ENCODE measurements at regions not wholly inside any gene's neighbourhood (a gene's known extent, or its start where the extent isn't known, plus 50 kb on each side); places are given as distances from the start of the nearest gene placed in this dataset.

GRCh38 chr17:65403626-65404025 lies 157.8 kb downstream of the AXIN2 start:
- no peak for DNase-seq

DNA sequence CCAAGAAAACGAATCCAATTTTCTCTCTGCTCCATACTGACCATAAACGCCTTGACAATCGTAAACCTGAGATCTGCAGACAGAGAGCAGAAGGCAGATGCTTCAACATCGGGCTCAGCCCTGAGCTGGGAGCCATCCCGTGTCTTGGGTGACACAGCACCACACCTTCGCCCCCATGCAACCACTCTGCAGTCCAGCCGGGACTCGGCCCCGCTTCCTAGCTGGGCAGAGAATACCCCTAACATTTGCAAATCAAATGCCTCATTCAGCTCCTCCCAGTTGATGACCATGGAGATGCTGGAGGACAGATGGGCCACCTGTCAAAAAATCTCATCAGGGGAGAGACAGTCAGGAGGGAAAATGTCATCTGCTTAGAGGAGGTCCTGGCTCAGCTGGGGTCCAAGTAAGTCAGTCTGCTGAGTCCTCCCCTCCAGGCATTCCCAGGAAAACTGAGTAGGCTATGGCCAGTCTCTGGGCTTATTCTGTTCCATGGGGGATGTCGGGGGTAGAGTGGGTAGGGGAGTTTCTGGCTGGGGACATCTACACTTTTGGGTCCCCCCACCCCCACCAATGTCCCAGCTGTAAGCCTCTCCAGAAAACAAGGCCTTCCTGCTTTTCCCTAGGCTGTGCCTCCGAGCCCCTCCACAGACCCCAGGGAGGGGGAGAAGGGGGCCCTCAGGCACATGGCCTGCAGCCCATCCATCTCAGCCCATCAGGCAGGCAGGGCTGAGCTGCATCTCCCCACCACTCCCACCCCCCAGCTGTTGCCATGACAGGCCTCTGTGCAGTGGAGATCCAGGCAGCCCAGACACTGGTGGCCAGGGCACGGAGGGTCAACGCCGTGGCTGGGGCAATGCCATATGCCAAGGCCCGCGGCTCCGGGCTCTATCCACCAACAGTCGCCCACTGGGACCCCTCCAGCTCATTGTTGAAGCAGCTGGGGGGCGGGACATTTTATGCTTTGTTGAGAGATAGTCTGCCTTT lies 158.6 kb downstream of the AXIN2 start:
- DNase-seq, result no peak

GRCh38 chr17:65401561-65401960 lies 159.9 kb downstream of the AXIN2 start:
- DNase-seq, result no peak

GRCh38 chr17:65400701-65401100 lies 160.7 kb downstream of the AXIN2 start:
- no peak for DNase-seq

DNA sequence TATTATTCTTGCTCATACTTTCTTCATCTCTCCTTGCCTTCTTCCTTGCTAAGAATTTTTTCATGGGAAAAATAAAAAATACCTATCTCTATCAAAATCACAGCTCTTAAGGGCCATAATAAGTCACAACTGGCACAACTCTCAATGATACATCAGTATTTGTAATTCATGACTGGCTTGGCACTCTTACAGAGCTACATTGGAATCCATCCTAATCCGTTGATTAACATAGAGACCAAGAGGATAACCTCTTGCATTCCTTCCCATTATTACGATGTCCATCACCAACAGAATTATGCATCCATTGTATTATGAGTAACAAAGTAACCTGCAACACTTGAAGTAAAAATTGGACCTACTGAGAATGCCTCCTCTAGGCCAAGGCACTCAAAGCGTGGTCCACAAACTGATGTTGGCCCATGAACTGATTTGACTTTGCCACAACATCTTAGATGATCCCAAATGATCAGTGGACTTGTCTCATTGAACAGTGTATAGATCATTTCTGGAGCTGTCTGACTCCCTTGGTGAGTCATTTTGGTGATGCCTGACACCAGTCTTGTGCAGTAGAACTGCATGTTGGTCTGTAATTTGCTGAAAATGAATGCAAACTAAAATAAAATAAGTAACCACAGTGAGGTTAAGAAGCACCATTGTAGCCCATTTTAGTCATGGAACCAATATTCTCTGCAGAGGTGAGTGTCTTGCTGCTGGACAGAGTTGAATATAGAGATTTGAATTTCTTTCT lies 163.2 kb downstream of the AXIN2 start:
- DNase-seq, result no peak

DNA sequence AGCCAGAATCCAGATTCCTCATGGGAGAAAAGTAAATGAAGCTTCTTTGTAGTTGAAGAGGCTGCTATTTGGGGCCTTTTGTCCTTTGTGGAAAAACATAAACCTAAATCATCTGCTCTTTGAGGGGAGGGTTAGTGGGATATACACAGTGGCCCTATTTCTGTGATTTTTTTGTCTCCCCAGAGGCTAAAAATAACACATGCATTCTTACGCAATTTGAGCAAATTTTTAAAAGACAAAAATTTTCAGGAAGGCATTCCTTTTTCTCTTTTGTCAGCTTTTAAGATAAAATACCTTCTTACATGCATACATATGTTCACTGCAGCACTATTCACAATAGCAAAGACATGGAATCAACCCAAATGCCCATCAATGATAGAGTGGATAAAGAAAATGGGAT lies 165.5 kb downstream of the AXIN2 start:
- no peak for DNase-seq

DNA sequence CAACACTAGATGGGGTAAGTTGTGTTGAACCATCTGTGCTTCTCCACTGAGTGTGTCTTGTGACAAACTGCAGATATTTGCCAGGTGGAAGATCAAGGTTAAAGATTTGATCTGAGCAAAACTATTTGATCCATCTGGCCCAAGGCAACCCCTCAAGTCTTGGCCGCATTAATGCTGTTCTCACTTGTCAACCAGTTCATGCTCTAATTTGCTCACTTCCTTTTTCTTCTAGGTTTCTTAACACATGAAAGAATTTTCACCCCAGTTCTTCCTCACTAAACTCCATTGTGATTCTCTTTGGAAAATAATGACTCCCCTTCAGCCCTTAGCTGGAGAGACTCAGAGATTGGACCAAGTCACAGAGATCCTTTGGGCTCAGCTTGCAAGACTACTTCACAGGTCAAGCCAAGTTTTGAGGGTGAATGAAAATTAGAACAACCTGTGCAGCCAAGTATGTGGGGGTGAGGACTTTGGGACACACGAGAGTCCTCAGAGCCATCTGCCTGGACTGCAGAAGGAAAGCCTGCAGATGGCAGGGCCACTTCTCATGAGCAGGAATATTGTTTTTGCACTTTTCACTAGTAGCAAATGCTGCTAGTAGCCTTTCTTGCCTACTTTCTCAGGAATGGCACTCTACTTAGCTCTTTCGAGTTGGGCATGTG lies 166.5 kb downstream of the AXIN2 start:
- DNase-seq, result no peak

DNA sequence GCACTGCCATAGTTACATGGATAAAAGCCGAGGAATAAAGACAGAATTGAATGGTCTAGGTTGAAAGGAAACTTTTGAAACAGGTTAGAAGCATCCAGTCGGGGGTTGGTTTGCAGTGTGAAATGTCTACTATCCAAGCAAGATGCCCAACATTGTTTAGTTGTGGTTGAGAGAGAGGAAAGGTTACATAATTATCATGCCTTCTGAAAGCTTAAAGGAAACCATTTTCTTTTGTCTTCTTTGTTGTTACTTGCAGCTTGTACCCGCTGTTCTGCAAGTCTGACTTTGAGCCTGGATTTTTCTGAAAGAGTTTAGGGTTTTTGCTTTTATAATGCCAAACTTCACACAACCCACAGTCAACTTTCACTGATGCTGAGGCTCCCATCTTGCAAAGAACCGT lies 167.9 kb downstream of the AXIN2 start:
- DNase-seq, result no peak

- DNase-seq, result no peak
Measured at GRCh38 chr17:65389949-65390348, 171.5 kb downstream of the AXIN2 start.

DNA sequence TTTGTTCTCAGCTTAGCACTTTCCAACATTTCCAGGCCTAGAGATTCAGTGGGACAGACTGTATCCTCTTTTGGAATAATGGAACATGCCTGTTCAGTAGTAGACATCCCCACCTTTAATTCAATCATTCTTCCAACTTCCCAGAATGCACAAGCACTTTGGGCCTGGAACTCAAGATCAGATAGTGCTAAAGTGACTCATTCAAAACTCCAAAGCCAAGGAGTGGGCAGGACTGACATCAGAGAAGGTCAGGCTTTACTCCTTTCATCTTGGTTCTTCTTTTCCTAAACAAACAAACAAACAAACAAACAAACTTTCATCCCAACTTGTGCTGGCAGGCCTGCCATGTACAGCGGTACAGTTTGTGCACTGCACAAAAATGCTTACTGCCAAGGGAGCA lies 172.0 kb downstream of the AXIN2 start:
- no peak for DNase-seq

- DNase-seq, result no peak
Measured at GRCh38 chr17:65388911-65389310, 172.5 kb downstream of the AXIN2 start.

- no peak for DNase-seq
Measured at GRCh38 chr17:65387322-65387721, 174.1 kb downstream of the AXIN2 start.

- DNase-seq, result no peak
Measured at GRCh38 chr17:65385726-65386125, 175.7 kb downstream of the AXIN2 start.

DNA sequence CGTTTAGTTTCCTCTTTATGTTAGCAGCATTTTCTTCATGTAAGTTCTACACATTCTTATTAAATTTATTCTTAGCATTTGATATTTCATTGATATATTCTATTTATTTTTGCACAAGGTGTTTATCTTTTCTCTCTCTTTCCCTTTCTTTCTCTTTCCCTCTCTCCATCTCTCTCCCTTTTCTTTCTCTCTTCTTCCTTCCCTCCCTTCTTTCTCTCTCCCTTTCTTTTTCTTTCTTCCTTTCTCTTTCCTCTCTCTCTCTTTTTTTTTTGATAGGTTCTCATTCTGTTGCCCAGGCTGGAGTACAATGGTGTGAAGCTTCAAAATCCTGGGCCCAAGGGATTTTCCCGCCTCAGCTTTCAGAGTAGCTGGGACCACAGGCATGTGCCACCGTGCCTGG lies 176.4 kb downstream of the AXIN2 start:
- DNase-seq, result no peak

GRCh38 chr17:65381152-65381551 lies 180.3 kb downstream of the AXIN2 start:
- no peak for DNase-seq

GRCh38 chr17:65374966-65375365 lies 186.5 kb downstream of the AXIN2 start:
- no peak for DNase-seq

DNA sequence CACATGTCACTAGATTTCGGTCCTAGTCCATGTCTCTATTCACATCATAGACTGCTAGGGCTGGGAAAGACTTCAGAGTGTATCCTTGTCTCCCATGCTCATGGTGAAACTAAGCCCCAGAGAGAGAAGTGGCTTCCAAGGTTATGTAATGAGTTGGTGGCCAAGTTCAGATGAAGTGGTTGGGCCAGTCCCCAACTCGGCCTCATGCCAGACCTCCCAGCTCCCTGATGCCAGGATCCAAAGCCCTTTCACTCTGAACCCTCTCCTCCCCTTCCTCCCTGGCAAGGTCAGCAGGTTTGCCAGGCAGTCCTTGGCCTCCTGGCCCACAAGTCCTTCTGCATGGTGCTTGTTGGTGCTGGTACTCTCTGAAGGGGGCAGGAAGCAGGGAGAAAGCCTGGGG lies 189.7 kb downstream of the AXIN2 start:
- no peak for DNase-seq

DNA sequence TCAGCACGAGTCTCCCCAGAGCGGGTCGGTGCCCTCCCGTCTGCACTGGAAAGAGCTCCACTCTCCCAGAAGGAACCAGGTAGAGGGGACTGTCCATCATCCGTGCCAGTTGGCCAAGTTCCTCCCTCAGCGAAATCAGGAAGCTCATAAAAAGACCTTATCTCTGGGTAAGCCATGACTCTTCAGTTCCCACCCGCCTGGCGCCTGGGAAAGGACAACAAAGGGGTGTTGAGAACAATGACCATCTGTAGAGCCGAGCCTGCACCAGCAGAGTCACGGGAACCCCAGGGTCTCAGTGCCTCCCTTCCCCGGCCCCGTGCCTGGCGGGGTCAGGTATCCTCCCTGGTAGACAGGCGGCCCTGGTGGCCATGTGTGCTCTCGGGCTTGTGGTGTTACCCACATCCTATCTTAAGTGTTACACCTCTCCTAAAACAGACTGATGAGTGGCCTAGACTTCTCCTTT lies 190.7 kb downstream of the AXIN2 start:
- DNase-seq, result no peak

- no peak for DNase-seq
Measured at GRCh38 chr17:65368341-65368740, 193.1 kb downstream of the AXIN2 start.

- peak; percentile 65 for DNase-seq
Measured at GRCh38 chr17:65366102-65366844, 195.2 kb downstream of the AXIN2 start.

DNA sequence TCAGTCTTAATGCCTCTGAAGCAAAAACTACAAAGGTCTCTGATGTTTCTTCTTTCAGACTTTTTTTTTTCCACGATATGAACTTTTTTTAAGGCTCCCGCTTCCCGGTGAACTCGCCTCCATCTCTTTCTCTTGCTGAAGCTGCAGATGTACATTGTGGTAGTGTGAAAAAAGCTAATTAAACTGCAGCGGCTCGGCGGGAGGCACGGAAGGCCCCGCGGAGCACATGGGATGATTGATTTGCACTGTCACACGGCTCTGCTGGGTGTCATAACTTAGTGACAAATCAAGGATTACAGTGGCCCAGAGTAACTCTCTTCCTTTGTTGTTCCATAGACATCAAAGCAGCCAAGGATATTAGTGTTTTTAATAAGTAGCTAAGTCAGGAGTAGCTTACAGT lies 196.3 kb downstream of the AXIN2 start:
- no peak for DNase-seq

GRCh38 chr17:65364438-65364837 lies 197.0 kb downstream of the AXIN2 start:
- no peak for DNase-seq

- no peak for DNase-seq
Measured at GRCh38 chr17:65362826-65363225, 198.6 kb downstream of the AXIN2 start.
